Right cardiac atrium (tissue), 5 donors: ENCODE measurements at regions not wholly inside any gene's neighbourhood (a gene's known extent, or its start where the extent isn't known, plus 50 kb on each side); places are given as distances from the start of the nearest gene placed in this dataset.

Experiments
- ATAC-seq, 2 donors: fragments of 200-7000 bp; cut with Tn5 transposase; one replicate each; pipeline versions ENCODE4 v1.8.0 to v1.9.1; 2020; ENCODE audit warnings: moderate library complexity in 2 of 2, mild to moderate bottlenecking in 1 of 2
- DNase-seq, 3 donors: peaks; one replicate each; pipeline ENCODE4 v3.0.0-alpha.2; 2020
- H3K27ac ChIP-seq: one replicate; pipeline ENCODE4 v1.5.1; 2013; ENCODE audit warnings: mild to moderate bottlenecking, low read length, control low read depth, moderate library complexity
- H3K27me3 ChIP-seq: one replicate; pipeline ENCODE4 v1.6.1; 2013; ENCODE audit not compliant: control insufficient read depth, insufficient read depth
- H3K4me1 ChIP-seq: one replicate; pipeline ENCODE4 v1.6.1; 2013; ENCODE audit warnings: low read length; ENCODE audit not compliant: control insufficient read depth, insufficient read depth
- H3K4me3 ChIP-seq: one replicate; pipeline ENCODE4 v1.5.1; 2013; ENCODE audit warnings: low read length, control low read depth
- H3K9me3 ChIP-seq: one replicate; pipeline ENCODE4 v1.6.1; 2013; ENCODE audit warnings: low read length; ENCODE audit not compliant: control insufficient read depth
- WGBS: extraction: QIAGEN DNeasy Blood & Tissue Kit; methylation state at CpG from one replicate; pipeline ENCODE4 v1.1.7; 2013; 5-methylcytosine and 5-hydroxymethylcytosine counted together
- intact Hi-C, 4 donors: fragments of 100-400 bp; cut with DNase I; formaldehyde crosslinking; loops; one replicate each; pipeline versions ENCODE4 v1.11.0 to v1.14.0; 2022 to 2023
- donor health status: healthy with polysubstance abuse.
- donor health status: DM: no; HTN: yes; CAD: no.
- donor health status: DM: no; HTN: no; CAD: no.
- donor health status: DM: no; HTN: yes; CAD: no; lungs with severe emphysema.
- donor health status: DM: yes; HTN: yes; CAD: no.

- no peak overlapping the region for H3K27ac ChIP-seq
- intact Hi-C loops = no loop called here
- DNase-seq (no peak), ATAC-seq (no peak)
- no peaks in the 10 kb centered on the region for H3K27me3 ChIP-seq
- H3K4me1 ChIP-seq = no peaks in the 10 kb centered on the region
- no peaks in the 10 kb centered on the region for H3K9me3 ChIP-seq
- H3K4me3 ChIP-seq = no peak overlapping the region
These were observed 518.1 kb downstream of the SNAPC1 start for GRCh38 chr14:62280366-62280765.

GRCh38 chr14:62283837-62284236 is 521.6 kb downstream of the SNAPC1 start:
- no peak for DNase-seq
- Histone ChIP-seq H3K4me3 (no peak overlapping the region), H3K4me1 (no peaks in the 10 kb centered on the region), H3K27me3 (no peaks in the 10 kb centered on the region), H3K27ac (no peak overlapping the region), H3K9me3 (no peaks in the 10 kb centered on the region)
- intact Hi-C loops = no loop called here
- WGBS = 81% methylated on average over 4 of the region's 4 CpGs
- ATAC-seq = no peak

- H3K4me3 ChIP-seq = no peak overlapping the region
- no peak overlapping the region for H3K27ac ChIP-seq
- no peaks in the 10 kb centered on the region for H3K4me1 ChIP-seq
- WGBS = 56% methylated on average over 3 of the region's 3 CpGs
- intact Hi-C loops = no loop called here
- no peaks in the 10 kb centered on the region for H3K27me3 ChIP-seq
- DNase-seq (no peak), ATAC-seq (no peak)
- no peaks in the 10 kb centered on the region for H3K9me3 ChIP-seq
These were observed 527.3 kb downstream of the SNAPC1 start for GRCh38 chr14:62289471-62289870.

DNA sequence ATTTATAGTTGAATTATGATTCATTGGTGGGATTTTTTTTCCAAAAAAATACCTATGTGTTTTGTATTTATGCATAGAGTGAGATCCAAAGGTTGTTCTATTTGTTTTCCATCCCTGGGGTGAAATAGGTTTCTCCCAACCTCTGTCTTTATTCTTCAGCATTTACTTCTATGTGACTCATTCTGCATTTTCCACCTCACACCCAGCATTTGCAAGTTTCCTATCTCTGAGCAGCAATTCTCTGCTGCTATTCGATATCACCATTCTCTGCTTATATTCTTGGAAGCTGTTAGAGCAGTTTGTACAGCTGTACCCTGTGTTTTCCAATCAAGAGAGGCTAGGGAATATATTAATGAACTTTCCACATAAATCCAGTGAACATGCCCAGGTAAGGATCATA is 538.9 kb downstream of the SNAPC1 start:
- no peak overlapping the region for H3K27ac ChIP-seq
- 53% methylated on average over 1 of the region's 1 CpG for WGBS
- no peaks in the 10 kb centered on the region for H3K27me3 ChIP-seq
- no peaks in the 10 kb centered on the region for H3K9me3 ChIP-seq
- ATAC-seq = peak in 1 of 2 donors; percentile 18
- no peaks in the 10 kb centered on the region for H3K4me1 ChIP-seq
- H3K4me3 ChIP-seq = no peak overlapping the region
- intact Hi-C loops = no loop called here
- DNase-seq = no peak

- peak; percentile 16 to 73 for ATAC-seq
- WGBS = 74% methylated on average over 1 of the region's 1 CpG
- intact Hi-C loops = no loop called here
These were observed 539.7 kb downstream of the SNAPC1 start for GRCh38 chr14:62301911-62302310.

GRCh38 chr14:62303437-62303836 is 541.2 kb downstream of the SNAPC1 start:
- 77% methylated on average over 4 of the region's 4 CpGs for WGBS
- ATAC-seq = no peak
- Histone ChIP-seq H3K4me3 (no peak overlapping the region), H3K27ac (no peak overlapping the region), H3K4me1 (no peaks in the 10 kb centered on the region), H3K27me3 (no peaks in the 10 kb centered on the region), H3K9me3 (no peaks in the 10 kb centered on the region)
- intact Hi-C loops = no loop called here
- no peak for DNase-seq

More at GRCh38 chr14:62301911-62302310, 539.7 kb downstream of the SNAPC1 start:
- no peak overlapping the region for H3K4me3 ChIP-seq
- H3K27ac ChIP-seq = no peak overlapping the region
- H3K4me1 ChIP-seq = no peaks in the 10 kb centered on the region
- H3K27me3 ChIP-seq = no peaks in the 10 kb centered on the region
- DNase-seq = no peak
- no peaks in the 10 kb centered on the region for H3K9me3 ChIP-seq

GRCh38 chr14:62304257-62304656 is 542.0 kb downstream of the SNAPC1 start:
- no peaks in the 10 kb centered on the region for H3K9me3 ChIP-seq
- no peaks in the 10 kb centered on the region for H3K4me1 ChIP-seq
- no peak overlapping the region for H3K27ac ChIP-seq
- H3K27me3 ChIP-seq = no peaks in the 10 kb centered on the region
- DNase-seq (no peak), ATAC-seq (no peak)
- H3K4me3 ChIP-seq = no peak overlapping the region
- intact Hi-C loops = no loop called here
- WGBS = 65% methylated on average over 3 of the region's 3 CpGs

DNA sequence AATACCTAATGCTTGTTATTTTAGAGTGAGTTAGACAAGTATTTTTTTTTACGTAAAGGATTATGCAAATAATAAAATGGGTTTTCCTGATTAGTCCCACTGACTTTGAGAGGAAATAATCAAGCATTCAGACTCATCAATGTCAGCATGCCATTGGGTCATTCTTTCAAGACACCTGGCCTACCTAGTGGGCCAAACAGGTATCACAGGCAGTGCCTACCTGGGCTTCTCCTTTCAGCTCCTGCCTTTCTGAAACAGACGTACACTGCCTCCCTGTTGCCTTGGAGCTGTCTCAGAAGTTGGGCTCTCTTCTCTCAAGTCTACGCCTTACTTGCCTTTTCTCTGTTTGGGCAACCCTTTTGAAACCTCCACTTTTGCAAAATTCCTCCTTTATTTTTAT is 545.6 kb downstream of the SNAPC1 start:
- Histone ChIP-seq H3K9me3 (no peaks in the 10 kb centered on the region), H3K27ac (no peak overlapping the region), H3K4me3 (no peak overlapping the region), H3K27me3 (no peaks in the 10 kb centered on the region), H3K4me1 (no peaks in the 10 kb centered on the region)
- intact Hi-C loops = no loop called here
- no peak for DNase-seq
- 93% methylated on average over 3 of the region's 3 CpGs for WGBS
- ATAC-seq = no peak

GRCh38 chr14:62308316-62308715 is 546.1 kb downstream of the SNAPC1 start:
- DNase-seq (no peak), ATAC-seq (no peak)
- no peaks in the 10 kb centered on the region for H3K4me1 ChIP-seq
- intact Hi-C loops = no loop called here
- 53% methylated on average over 3 of the region's 3 CpGs for WGBS
- H3K27me3 ChIP-seq = no peaks in the 10 kb centered on the region
- no peak overlapping the region for H3K4me3 ChIP-seq
- no peaks in the 10 kb centered on the region for H3K9me3 ChIP-seq
- no peak overlapping the region for H3K27ac ChIP-seq

GRCh38 chr14:62308891-62309290 is 546.7 kb downstream of the SNAPC1 start:
- ATAC-seq (no peak), DNase-seq (no peak)
- Histone ChIP-seq H3K27ac (no peak overlapping the region), H3K27me3 (no peaks in the 10 kb centered on the region), H3K4me1 (no peaks in the 10 kb centered on the region), H3K9me3 (no peaks in the 10 kb centered on the region), H3K4me3 (no peak overlapping the region)
- 27% methylated on average over 4 of the region's 4 CpGs for WGBS
- intact Hi-C loops = no loop called here

DNA sequence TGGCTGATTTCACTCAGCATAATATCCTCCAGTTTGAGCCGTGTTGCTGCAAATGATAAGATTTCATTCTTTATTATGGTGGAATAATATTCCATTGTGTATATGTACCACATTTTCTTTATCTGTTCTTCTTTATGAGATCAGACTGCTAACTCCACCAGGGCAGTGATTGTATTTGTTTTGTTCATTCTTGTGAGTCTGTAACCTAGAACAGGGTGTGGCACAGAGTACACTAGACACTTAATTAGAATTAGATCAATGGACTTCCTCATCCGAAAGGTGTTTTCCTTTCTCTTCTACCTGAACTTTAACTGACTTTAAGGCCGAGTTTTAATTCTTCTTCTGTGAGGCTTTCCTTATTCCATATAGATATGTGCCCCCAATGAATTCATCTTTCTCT is 551.0 kb downstream of the SNAPC1 start:
- intact Hi-C loops = no loop called here
- H3K4me3 ChIP-seq = no peak overlapping the region
- no peaks in the 10 kb centered on the region for H3K9me3 ChIP-seq
- no peaks in the 10 kb centered on the region for H3K4me1 ChIP-seq
- 82% methylated on average over 3 of the region's 3 CpGs for WGBS
- H3K27me3 ChIP-seq = no peaks in the 10 kb centered on the region
- ATAC-seq (no peak), DNase-seq (no peak)
- no peak overlapping the region for H3K27ac ChIP-seq

- 70% methylated on average over 2 of the region's 2 CpGs for WGBS
- Histone ChIP-seq H3K9me3 (no peaks in the 10 kb centered on the region), H3K27ac (no peak overlapping the region), H3K27me3 (no peaks in the 10 kb centered on the region), H3K4me3 (no peak overlapping the region), H3K4me1 (no peaks in the 10 kb centered on the region)
- DNase-seq (no peak), ATAC-seq (no peak)
- intact Hi-C loops = no loop called here
These were observed 552.0 kb downstream of the SNAPC1 start for GRCh38 chr14:62314221-62314620.
